Fibroblast of villous mesenchyme (primary cell): ENCODE measurements at regions not wholly inside any gene's neighbourhood (a gene's known extent, or its start where the extent isn't known, plus 50 kb on each side); places are given as distances from the start of the nearest gene placed in this dataset.
"Not testable (repeated sequence)": the region's sequence is repeated elsewhere in the genome, so short reads cannot be mapped to it uniquely, and the experiment has no call there.

Experiments used
- DNase-seq: peaks from one replicate; pipeline ENCODE4 v3.0.0-alpha.2; 2010; ENCODE audit warnings: low read depth
- H3K4me3 ChIP-seq: 2 replicates; pipeline ENCODE4 v1.5.1; 2011; ENCODE audit warnings: low read depth, mild to moderate bottlenecking, low read length
- TF ChIP-seq, protein P1 (sequence below): IDR thresholded peaks from 2 replicates; pipeline ENCODE4 v1.5.1; 2012; ENCODE audit warnings: low read depth, mild to moderate bottlenecking, low read length; ENCODE audit not compliant: insufficient read depth

DNA sequence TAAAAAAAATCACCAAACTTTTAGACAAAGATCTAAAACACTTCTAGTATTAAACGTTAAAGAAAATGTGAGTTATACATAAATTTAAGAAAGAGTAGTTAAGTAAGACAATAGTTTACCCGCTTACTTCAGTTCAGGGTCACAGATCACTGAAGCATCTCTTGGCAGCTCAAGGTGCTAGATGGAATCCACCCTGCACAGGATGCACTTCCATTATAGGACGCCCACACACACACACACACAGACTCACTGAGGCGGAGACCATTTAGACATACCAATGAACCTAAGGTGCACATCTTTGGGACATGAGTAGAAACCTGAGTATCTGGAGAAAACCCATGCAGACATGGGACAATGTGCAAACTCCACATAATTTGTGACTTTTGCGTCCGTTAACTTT lies 630.6 kb upstream of the ZNF804A start:
- no peak overlapping the region for H3K4me3 ChIP-seq
- TF ChIP-seq, protein P1, sequence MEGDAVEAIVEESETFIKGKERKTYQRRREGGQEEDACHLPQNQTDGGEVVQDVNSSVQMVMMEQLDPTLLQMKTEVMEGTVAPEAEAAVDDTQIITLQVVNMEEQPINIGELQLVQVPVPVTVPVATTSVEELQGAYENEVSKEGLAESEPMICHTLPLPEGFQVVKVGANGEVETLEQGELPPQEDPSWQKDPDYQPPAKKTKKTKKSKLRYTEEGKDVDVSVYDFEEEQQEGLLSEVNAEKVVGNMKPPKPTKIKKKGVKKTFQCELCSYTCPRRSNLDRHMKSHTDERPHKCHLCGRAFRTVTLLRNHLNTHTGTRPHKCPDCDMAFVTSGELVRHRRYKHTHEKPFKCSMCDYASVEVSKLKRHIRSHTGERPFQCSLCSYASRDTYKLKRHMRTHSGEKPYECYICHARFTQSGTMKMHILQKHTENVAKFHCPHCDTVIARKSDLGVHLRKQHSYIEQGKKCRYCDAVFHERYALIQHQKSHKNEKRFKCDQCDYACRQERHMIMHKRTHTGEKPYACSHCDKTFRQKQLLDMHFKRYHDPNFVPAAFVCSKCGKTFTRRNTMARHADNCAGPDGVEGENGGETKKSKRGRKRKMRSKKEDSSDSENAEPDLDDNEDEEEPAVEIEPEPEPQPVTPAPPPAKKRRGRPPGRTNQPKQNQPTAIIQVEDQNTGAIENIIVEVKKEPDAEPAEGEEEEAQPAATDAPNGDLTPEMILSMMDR = no peak
- DNase-seq = no peak

DNA sequence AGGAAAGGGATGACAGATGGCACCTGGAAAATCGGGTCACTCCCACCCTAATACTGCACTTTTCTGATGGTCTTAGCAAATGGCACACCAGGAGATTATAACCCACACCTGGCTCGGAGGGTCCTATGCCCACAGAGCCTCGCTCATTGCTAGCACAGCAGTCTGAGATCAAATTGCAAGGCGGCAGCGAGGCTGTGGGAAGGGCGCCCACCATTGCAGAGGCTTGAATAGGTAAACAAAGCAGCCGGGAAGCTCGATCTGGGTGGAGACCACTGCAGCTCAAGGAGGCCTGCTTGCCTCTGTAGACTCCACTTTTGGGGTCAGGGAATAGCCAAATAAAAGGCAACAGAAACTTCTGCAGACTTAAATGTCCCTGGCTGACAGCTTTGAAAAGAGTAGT lies 622.7 kb upstream of the ZNF804A start:
- H3K4me3 ChIP-seq, DNase-seq: not testable (repeated sequence)

DNA sequence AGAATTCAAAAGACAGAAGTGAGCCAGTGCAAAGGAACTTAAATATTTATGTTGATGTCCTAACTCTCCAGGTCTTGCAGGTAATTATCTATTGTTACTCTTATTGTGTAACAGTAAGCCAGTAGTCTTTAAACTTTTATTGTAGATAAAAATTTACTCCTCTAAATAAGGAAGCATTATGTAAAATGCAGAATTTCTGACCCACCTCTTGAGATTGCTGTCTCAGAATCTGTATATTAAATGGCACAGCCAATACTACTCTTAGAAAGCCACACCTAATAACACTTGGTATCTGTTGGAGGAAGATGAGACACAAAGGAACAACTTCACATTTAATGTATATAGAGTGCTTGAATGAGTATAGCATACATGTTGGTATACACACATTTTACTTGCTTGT lies 613.5 kb upstream of the ZNF804A start:
- no peak overlapping the region for H3K4me3 ChIP-seq
- no peak for DNase-seq
- TF ChIP-seq, protein P1 = no peak

DNA sequence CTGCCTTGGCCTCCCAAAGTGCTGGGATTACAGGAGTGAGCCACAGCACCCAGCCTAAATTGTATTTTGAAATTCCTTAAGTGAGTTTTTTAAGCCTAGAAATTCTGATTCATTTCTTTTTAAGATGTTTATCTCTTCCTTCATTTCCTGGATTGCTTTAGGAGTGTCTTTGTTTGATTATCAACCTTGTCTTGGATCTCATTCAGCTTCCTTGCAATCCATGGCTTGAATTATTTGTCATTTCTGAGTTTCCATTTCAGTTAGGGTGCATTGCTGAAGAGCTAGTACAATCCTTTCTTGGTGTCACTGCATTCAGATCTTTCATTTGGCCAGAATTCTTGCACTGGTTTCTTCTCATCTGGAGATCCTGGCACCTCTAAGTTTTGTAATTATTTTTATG lies 606.4 kb upstream of the ZNF804A start:
- no peak for DNase-seq
- TF ChIP-seq, protein P1 = no peak
- H3K4me3 ChIP-seq = no peak overlapping the region

DNA sequence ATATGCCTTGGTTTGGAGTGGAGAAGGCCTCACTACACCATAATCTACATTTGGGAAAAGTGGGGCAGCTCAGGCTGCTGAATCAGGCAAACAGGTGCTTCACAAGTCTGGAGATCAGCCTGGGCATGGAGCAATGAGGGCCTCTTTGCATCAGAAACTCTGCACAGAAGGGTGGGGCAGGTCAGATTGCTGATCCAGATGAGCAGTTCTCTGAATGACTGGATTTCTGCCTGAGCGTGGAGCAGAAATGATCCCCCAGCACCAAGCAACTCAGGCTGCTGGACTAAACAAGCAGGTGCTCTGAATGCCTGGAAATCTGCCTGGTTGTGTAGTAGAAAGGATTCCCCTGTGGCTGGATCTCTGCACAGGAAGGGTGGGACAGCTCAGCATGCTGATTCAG lies 605.3 kb upstream of the ZNF804A start:
- no peak for DNase-seq
- H3K4me3 ChIP-seq = no peak overlapping the region
- TF ChIP-seq, protein P1 = no peak

DNA sequence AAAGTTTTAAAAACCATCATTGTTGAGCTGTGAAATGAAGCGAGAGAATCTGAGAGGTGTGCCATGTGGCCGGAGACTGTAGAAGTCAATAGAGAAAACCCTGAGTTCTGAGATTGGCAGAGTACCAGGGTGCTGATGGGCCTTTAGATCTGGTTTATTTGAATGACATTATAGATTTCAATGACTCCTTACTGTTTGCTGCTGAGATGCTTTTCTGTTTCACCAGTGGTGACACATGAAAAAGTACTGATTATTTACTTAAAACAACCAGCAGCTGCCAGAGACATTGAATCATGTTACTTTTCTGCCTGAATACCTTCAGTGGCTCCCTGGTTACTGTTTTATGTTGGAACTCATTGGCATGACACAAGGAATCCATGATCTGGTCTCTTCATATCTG lies 602.7 kb upstream of the ZNF804A start:
- no peak for DNase-seq
- TF ChIP-seq, protein P1 = no peak

DNA sequence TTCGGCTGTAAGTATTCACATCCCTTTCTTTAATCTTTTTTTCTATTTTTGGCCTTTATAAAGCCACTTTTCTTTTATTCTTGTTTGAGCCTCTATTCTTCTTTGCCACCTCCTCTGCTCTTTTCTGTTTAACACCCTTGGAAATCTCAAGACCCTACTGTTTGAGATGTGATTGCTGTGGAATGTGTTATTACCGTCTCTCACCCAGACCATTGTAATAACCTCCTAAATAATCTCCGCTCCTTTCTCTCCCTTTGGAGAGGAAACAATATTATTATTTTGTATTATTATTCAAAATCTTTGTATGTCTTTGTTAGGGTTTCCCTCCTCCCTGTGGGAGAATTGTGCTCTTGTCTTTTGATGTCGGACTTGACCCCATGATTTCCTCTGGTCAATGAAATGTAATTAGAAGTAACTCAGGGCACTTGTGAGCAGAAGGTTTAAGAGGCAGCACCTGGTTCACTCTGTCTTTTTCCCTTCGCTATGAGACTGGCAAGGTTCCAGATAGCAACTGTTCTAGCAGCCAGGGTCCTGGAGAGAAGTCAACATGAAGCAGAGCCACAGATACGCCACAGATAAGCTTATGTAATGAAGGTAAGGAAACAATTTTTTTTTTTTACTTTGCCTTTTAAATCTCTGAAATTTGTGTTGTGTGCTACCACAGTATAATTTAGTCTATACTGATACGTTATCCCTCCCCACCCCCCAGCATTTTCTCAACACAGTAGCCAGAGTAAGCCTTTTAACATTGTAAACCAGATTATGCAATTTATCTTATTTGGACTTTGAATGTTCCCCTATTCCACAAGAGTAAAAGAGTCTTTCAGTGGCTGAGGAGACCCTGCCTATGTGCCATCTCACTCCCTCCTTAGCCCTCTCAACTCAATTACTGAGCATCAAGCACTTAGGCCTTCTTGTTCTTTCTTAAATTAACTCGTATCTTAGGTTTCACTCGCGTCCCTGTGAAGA lies 601.2 kb upstream of the ZNF804A start:
- TF ChIP-seq, protein P1 = no peak

More for the DNA sequence above, 602.7 kb upstream of the ZNF804A start:
- H3K4me3 ChIP-seq = no peak overlapping the region

More for the DNA sequence above, 601.2 kb upstream of the ZNF804A start:
- H3K4me3 ChIP-seq = no peak overlapping the region
- DNase-seq = no peak
